ENCODE measurements at regions not wholly inside any gene's neighbourhood (a gene's known extent, or its start where the extent isn't known, plus 50 kb on each side); places are given as distances from the start of the nearest gene placed in this dataset.

- H3K27me3 Mint-ChIP-seq (ENCODE audit: low read depth): no peaks in the 10 kb centered on the region
- H3K9me3 ChIP-seq (ENCODE audit: control insufficient read depth, low read depth, low read length): no peaks in the 10 kb centered on the region
- no peak overlapping the region for H2BK20ac ChIP-seq (ENCODE audit: low read depth, low read length, poor library complexity, severe bottlenecking)
- H3K4ac ChIP-seq (ENCODE audit: low read depth, low read length): no peak overlapping the region
- no peak overlapping the region for H2AFZ ChIP-seq (ENCODE audit: low read length)
- H2BK12ac ChIP-seq (ENCODE audit: insufficient read length, low read depth, low read length): no peak overlapping the region
- H2BK15ac ChIP-seq (ENCODE audit: low read depth, low read length): no peak overlapping the region
- no peak overlapping the region for H4K5ac ChIP-seq (ENCODE audit: insufficient read length, low read depth, low read length)
- H3K4me1 Mint-ChIP-seq: no peaks in the 10 kb centered on the region
- H3K4me3 Mint-ChIP-seq: no peak overlapping the region
- no peaks in the 10 kb centered on the region for H3K27me3 ChIP-seq (ENCODE audit: insufficient read depth, low read length)
- no peaks in the 10 kb centered on the region; a peak in 1 of 5 replicates for H3K9me3 Mint-ChIP-seq
- H3K79me1 ChIP-seq (ENCODE audit: insufficient read depth, low read depth, low read length, poor library complexity, severe bottlenecking): no peaks in the 10 kb centered on the region
- no peaks in the 10 kb centered on the region for H3K36me3 Mint-ChIP-seq (ENCODE audit: insufficient read depth in 1 of 3, low read depth in 3 of 3)
- no peak overlapping the region for H2AK5ac ChIP-seq (ENCODE audit: insufficient read length, low read length)
- no peak overlapping the region for H3K9ac ChIP-seq (ENCODE audit: extremely low read depth, insufficient read length, low read length)
- H3K23ac ChIP-seq (ENCODE audit: insufficient read length, low read depth, low read length): no peak overlapping the region
- H4K8ac ChIP-seq (replicated peaks; ENCODE audit: insufficient read length, low read depth, low read length): no peak overlapping the region
- H4K20me1 ChIP-seq (ENCODE audit: control insufficient read depth, insufficient read depth, insufficient read length): no peaks in the 10 kb centered on the region
- no peak overlapping the region for H3K18ac ChIP-seq (ENCODE audit: insufficient read length, low read depth, low read length)
- H3K4me1 ChIP-seq (ENCODE audit: insufficient read depth, low read length): no peaks in the 10 kb centered on the region
- H4K91ac ChIP-seq (ENCODE audit: insufficient read length, low read depth, low read length): no peak overlapping the region
- H3K79me2 ChIP-seq (ENCODE audit: insufficient read depth, low read length): no peaks in the 10 kb centered on the region
- H2BK120ac ChIP-seq (ENCODE audit: low read depth, low read length, poor library complexity, severe bottlenecking): no peak overlapping the region
- no peak overlapping the region for H2BK5ac ChIP-seq (ENCODE audit: insufficient read length, low read length)
- no peak overlapping the region for H3K14ac ChIP-seq (ENCODE audit: insufficient read depth, low read length)
- no peak overlapping the region for H3K27ac Mint-ChIP-seq
- no peak overlapping the region for H3T11ph ChIP-seq (ENCODE audit: low read length)
- H3K4me2 ChIP-seq (ENCODE audit: insufficient read depth, insufficient read length, low read length): no peak overlapping the region
- no peak for TF ChIP-seq CTCF (conservative IDR thresholded peaks at IDR 0.05)
- WGBS (ENCODE audit: extremely low coverage, insufficient read length, low lambda C conversion rate): no CpG with 5 or more reads among the region's 2 CpGs
- no peaks in the 10 kb centered on the region for H3K23me2 ChIP-seq (ENCODE audit: insufficient read length, low read depth, low read length, poor library complexity, severe bottlenecking)
- no peak overlapping the region for H3K56ac ChIP-seq (ENCODE audit: insufficient read length, low read depth, low read length)
- no peak overlapping the region for H3K27ac ChIP-seq (ENCODE audit: insufficient read length, low read depth, low read length)
- DNase-seq: no peak
Measured at GRCh38 chr3:161957467-161957866, 460.9 kb downstream of the OTOL1 start.

Measured in H9 (cell line).